HCT116 (cell line): ENCODE measurements at regions not wholly inside any gene's neighbourhood (a gene's known extent, or its start where the extent isn't known, plus 50 kb on each side); places are given as distances from the start of the nearest gene placed in this dataset.

Source experiments
- EGR1 ChIP-seq: IDR thresholded peaks from 2 replicates; pipeline ENCODE4 v1.6.1; 2012; ENCODE audit warnings: low read depth
- POLR2AphosphoS5 ChIP-seq: IDR thresholded peaks from 2 replicates; pipeline ENCODE4 v1.6.1; 2011; ENCODE audit warnings: mild to moderate bottlenecking, low read depth, low read length, moderate library complexity
- SIN3A ChIP-seq: IDR thresholded peaks from 2 replicates; pipeline ENCODE4 v1.6.1; 2012; ENCODE audit warnings: low read depth
- ZNF274 ChIP-seq: fragments of 200-500 bp; sonication (Bioruptor generic); IDR thresholded peaks from 2 replicates; pipeline ENCODE4 v1.6.1; 2014; ENCODE audit warnings: mild to moderate bottlenecking, low read depth, low read length, inconsistent platforms
- TF ChIP-seq, protein P1 (sequence below), 3 experiments: fragments of 200-600 bp in 1 of 3; sonication (generic) in 1 of 3; IDR thresholded peaks in 2 of 3; conservative IDR thresholded peaks in 1 of 3; 2 replicates each; pipeline ENCODE4 v1.5.1; 2012 to 2017; ENCODE audit warnings: low read depth in 2 of 3, low read length in 2 of 3, antibody characterized with exemption in 1 of 3, borderline replicate concordance in 1 of 3, control low read depth in 1 of 3, mild to moderate bottlenecking in 1 of 3, mixed read lengths in 1 of 3, mixed run types in 1 of 3, moderate library complexity in 1 of 3; ENCODE audit not compliant: insufficient read depth in 1 of 3

- TF ChIP-seq SIN3A: no peak
- TF ChIP-seq, protein P1, sequence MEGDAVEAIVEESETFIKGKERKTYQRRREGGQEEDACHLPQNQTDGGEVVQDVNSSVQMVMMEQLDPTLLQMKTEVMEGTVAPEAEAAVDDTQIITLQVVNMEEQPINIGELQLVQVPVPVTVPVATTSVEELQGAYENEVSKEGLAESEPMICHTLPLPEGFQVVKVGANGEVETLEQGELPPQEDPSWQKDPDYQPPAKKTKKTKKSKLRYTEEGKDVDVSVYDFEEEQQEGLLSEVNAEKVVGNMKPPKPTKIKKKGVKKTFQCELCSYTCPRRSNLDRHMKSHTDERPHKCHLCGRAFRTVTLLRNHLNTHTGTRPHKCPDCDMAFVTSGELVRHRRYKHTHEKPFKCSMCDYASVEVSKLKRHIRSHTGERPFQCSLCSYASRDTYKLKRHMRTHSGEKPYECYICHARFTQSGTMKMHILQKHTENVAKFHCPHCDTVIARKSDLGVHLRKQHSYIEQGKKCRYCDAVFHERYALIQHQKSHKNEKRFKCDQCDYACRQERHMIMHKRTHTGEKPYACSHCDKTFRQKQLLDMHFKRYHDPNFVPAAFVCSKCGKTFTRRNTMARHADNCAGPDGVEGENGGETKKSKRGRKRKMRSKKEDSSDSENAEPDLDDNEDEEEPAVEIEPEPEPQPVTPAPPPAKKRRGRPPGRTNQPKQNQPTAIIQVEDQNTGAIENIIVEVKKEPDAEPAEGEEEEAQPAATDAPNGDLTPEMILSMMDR (IDR thresholded peaks at IDR 0.05 in 2 of 3, conservative IDR thresholded peaks at IDR 0.05 in 1 of 3; ENCODE audit: borderline replicate concordance in 1 of 3, insufficient read depth in 1 of 3, low read depth in 2 of 3, low read length in 2 of 3): no peak
- no peak for TF ChIP-seq ZNF274
- TF ChIP-seq EGR1: no peak
- TF ChIP-seq POLR2AphosphoS5: no peak
Measured at GRCh38 chr7:52727632-52728031, 307.8 kb upstream of the POM121L12 start.
